ENCODE measurements at regions not wholly inside any gene's neighbourhood (a gene's known extent, or its start where the extent isn't known, plus 50 kb on each side); places are given as distances from the start of the nearest gene placed in this dataset.

DNA sequence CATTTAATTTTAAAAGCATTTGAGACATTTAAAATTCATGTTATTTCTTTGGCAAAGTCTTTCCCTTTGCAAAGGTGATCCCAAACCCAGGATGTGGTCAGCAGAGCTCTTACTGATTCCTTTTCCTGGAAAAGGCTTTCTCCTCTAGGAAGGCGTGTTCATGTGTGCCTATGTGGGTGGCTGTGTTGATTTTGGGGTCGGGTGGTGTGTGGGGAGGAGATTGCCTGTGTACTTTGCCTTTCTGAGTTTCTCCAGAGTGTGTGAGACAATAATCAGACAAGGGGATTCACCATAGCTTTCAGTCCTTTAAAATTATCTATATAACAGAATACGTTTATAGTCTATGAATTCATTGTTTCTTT lies 173.2 kb downstream of the SOCS6 start:
- TF ChIP-seq CEBPB (IDR thresholded peaks at IDR 0.05): no peak
- TF ChIP-seq TAF1 (IDR thresholded peaks at IDR 0.05; ENCODE audit: low read depth): no peak
- TF ChIP-seq FOXM1 (IDR thresholded peaks at IDR 0.05; ENCODE audit: borderline replicate concordance, low read depth): no peak
- TF ChIP-seq EP300 (IDR thresholded peaks at IDR 0.05; ENCODE audit: borderline replicate concordance): no peak
- TF ChIP-seq, protein P1, sequence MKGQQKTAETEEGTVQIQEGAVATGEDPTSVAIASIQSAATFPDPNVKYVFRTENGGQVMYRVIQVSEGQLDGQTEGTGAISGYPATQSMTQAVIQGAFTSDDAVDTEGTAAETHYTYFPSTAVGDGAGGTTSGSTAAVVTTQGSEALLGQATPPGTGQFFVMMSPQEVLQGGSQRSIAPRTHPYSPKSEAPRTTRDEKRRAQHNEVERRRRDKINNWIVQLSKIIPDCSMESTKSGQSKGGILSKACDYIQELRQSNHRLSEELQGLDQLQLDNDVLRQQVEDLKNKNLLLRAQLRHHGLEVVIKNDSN (IDR thresholded peaks at IDR 0.05): no peak
- TF ChIP-seq, protein P2, sequence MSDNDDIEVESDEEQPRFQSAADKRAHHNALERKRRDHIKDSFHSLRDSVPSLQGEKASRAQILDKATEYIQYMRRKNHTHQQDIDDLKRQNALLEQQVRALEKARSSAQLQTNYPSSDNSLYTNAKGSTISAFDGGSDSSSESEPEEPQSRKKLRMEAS (IDR thresholded peaks at IDR 0.05): no peak
- no peak for TF ChIP-seq TCF12 (IDR thresholded peaks at IDR 0.05; ENCODE audit: low read depth)
- TF ChIP-seq, protein P3, sequence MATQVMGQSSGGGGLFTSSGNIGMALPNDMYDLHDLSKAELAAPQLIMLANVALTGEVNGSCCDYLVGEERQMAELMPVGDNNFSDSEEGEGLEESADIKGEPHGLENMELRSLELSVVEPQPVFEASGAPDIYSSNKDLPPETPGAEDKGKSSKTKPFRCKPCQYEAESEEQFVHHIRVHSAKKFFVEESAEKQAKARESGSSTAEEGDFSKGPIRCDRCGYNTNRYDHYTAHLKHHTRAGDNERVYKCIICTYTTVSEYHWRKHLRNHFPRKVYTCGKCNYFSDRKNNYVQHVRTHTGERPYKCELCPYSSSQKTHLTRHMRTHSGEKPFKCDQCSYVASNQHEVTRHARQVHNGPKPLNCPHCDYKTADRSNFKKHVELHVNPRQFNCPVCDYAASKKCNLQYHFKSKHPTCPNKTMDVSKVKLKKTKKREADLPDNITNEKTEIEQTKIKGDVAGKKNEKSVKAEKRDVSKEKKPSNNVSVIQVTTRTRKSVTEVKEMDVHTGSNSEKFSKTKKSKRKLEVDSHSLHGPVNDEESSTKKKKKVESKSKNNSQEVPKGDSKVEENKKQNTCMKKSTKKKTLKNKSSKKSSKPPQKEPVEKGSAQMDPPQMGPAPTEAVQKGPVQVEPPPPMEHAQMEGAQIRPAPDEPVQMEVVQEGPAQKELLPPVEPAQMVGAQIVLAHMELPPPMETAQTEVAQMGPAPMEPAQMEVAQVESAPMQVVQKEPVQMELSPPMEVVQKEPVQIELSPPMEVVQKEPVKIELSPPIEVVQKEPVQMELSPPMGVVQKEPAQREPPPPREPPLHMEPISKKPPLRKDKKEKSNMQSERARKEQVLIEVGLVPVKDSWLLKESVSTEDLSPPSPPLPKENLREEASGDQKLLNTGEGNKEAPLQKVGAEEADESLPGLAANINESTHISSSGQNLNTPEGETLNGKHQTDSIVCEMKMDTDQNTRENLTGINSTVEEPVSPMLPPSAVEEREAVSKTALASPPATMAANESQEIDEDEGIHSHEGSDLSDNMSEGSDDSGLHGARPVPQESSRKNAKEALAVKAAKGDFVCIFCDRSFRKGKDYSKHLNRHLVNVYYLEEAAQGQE (IDR thresholded peaks at IDR 0.05; ENCODE audit: low read depth): no peak
- no peak for TF ChIP-seq YY1 (IDR thresholded peaks at IDR 0.05; ENCODE audit: low read depth)
- TF ChIP-seq NFIC (IDR thresholded peaks at IDR 0.05): no peak
- no peak for TF ChIP-seq RAD21 (IDR thresholded peaks at IDR 0.05; ENCODE audit: low read depth)
- no peak for TF ChIP-seq CREB1 (IDR thresholded peaks at IDR 0.05; ENCODE audit: low read depth)
- TF ChIP-seq ZBTB7A (IDR thresholded peaks at IDR 0.05; ENCODE audit: low read depth): no peak

Data from Ishikawa (cell line).